Choroid plexus epithelial cell (primary cell): ENCODE measurements at regions not wholly inside any gene's neighbourhood (a gene's known extent, or its start where the extent isn't known, plus 50 kb on each side); places are given as distances from the start of the nearest gene placed in this dataset.

Source experiments
- DNase-seq: peaks from one replicate; pipeline ENCODE4 v3.0.0-alpha.2; 2010; ENCODE audit warnings: low read depth
- H3K4me3 ChIP-seq: 2 replicates; pipeline ENCODE4 v1.5.1; 2011; ENCODE audit warnings: low read depth, mild to moderate bottlenecking, control low read depth, low read length, moderate library complexity
- TF ChIP-seq, protein P1 (sequence below): conservative IDR thresholded peaks from 2 replicates; pipeline ENCODE4 v1.5.1; 2011; ENCODE audit warnings: low read depth, mild to moderate bottlenecking, control low read depth, inconsistent platforms, low read length, moderate library complexity

DNA sequence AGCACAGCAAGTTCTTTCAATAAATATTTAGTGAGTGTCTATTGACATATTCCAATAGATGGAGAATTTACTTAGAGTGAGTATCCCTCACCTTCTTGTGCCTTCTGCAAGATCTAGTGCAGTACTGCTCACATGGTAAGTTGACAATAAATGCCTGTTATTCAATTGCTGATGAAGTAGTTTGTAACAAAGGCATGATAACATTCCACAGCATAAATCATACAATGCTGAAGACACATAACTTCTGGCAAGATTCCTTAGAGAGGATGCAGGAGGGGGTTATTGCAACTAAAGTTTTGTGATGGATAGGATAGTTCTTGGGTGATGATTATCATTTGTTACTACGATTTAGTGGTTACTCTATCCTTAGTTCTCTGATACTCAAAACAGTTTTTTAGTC lies 112.2 kb upstream of the RBMS3 start:
- H3K4me3 ChIP-seq = no peak overlapping the region
- TF ChIP-seq, protein P1, sequence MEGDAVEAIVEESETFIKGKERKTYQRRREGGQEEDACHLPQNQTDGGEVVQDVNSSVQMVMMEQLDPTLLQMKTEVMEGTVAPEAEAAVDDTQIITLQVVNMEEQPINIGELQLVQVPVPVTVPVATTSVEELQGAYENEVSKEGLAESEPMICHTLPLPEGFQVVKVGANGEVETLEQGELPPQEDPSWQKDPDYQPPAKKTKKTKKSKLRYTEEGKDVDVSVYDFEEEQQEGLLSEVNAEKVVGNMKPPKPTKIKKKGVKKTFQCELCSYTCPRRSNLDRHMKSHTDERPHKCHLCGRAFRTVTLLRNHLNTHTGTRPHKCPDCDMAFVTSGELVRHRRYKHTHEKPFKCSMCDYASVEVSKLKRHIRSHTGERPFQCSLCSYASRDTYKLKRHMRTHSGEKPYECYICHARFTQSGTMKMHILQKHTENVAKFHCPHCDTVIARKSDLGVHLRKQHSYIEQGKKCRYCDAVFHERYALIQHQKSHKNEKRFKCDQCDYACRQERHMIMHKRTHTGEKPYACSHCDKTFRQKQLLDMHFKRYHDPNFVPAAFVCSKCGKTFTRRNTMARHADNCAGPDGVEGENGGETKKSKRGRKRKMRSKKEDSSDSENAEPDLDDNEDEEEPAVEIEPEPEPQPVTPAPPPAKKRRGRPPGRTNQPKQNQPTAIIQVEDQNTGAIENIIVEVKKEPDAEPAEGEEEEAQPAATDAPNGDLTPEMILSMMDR = no peak
- DNase-seq = no peak

DNA sequence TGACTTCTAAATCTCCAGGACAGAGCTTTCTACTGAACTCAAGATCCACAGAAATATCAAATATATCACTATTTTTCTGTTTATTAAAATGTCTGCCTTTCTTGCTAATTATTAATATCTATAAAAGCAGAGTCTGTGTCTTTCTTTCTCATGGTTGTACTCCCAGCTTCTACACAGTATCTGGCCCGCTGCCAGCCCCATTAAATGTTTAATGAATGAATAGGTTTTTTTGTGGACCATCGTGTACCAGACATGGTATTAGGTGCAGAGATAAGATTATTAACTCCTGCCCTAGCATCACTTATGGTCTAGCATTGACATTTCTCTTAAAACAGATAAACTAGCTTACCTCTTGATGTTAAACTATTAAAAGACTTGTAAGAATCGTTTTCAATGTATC lies 111.4 kb upstream of the RBMS3 start:
- DNase-seq = no peak
- no peak overlapping the region for H3K4me3 ChIP-seq
- TF ChIP-seq, protein P1 = no peak

GRCh38 chr3:29171043-29171990 lies 109.6 kb upstream of the RBMS3 start:
- TF ChIP-seq, protein P1 = no peak
- peak; percentile 71 for DNase-seq
- no peak overlapping the region for H3K4me3 ChIP-seq

DNA sequence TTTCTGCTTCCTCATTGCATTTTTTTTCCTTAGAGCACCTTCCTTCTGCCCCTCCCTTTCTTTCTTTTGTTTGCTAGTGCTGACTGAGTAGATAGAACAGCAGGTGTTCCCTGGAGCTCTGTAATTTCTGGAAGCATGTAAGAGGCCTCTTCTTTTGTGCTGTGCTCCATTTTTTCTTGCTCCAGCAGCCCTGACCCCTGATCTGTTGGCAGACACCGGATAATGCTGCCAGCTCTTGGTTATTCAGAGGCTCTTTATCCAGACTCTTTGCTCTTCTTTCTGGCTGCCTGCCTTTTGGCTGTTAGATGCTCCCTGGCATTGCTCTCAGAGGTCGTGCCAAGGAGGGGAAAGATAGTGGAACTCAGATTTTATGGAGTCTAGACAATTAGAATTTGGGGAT lies 104.4 kb upstream of the RBMS3 start:
- TF ChIP-seq, protein P1 = no peak
- DNase-seq = no peak
- H3K4me3 ChIP-seq = no peak overlapping the region

DNA sequence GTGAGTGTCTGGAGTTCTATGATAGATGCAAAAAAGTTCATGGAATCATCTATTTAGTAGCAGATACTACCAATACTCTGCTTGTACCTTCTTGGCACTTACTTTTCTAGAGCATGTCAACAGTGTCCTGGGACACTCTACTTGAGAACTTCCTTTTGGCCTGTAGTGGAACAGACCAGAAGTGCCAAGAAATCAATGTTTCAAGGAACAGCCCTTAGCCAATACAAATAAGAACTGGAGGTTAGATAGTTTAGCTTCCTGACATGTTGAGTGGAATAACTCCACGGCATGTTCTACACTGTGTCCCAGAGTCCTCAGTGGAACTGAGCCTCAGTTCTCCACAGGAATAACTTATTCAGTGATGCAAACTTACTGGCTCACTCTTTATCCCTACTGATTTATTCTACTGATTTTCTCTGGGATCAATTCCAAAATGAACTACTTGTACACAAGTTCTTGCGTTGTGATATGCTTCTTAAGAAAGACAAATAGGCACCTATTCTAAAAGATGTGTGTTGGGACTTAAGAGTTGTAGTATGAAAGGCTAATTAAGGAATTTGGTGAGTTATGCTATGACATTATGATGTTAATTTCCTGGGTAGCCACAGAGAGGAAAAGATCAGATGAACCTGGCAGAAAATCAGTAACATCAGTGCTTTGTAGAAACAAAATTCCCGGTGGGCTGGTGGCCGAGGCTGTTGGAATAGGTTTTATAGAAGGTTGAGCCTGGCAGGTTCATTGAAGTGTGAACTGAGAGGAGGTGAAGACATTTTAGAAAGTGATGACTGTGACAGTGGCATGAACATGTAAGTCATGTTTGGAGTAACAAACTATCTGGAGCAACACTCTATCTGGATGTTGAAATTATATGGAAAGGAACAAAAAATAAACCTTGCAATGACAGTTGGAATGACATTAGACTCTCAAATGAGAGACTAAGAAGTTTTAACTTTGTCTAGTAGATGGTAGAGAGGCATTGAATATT lies 101.8 kb upstream of the RBMS3 start:
- no peak for DNase-seq
- H3K4me3 ChIP-seq = no peak overlapping the region
- TF ChIP-seq, protein P1 = no peak

GRCh38 chr3:29181149-29181780 lies 99.6 kb upstream of the RBMS3 start:
- no peak for DNase-seq
- TF ChIP-seq, protein P1 = no peak
- no peak overlapping the region for H3K4me3 ChIP-seq
